ENCODE measurements at regions not wholly inside any gene's neighbourhood (a gene's known extent, or its start where the extent isn't known, plus 50 kb on each side); places are given as distances from the start of the nearest gene placed in this dataset.

- no peak for TF ChIP-seq CTCF (IDR thresholded peaks at IDR 0.05)
- TF ChIP-seq EP300 (IDR thresholded peaks at IDR 0.05), result no peak
These were observed 74.6 kb downstream of the RBM11 start for GRCh38 chr21:14290576-14290975.

All from ovary (tissue), 3 donors.